IPS-NIHi7 (cell line): ENCODE measurements at regions not wholly inside any gene's neighbourhood (a gene's known extent, or its start where the extent isn't known, plus 50 kb on each side); places are given as distances from the start of the nearest gene placed in this dataset.

Experiments used
- DNase-seq: peaks from one replicate; pipeline ENCODE4 v3.0.0; 2012; ENCODE audit warnings: mixed read lengths; ENCODE audit errors: extremely low spot score

GRCh38 chr3:180185650-180186049, 148.9 kb upstream of the PEX5L start:
- DNase-seq = no peak

DNA sequence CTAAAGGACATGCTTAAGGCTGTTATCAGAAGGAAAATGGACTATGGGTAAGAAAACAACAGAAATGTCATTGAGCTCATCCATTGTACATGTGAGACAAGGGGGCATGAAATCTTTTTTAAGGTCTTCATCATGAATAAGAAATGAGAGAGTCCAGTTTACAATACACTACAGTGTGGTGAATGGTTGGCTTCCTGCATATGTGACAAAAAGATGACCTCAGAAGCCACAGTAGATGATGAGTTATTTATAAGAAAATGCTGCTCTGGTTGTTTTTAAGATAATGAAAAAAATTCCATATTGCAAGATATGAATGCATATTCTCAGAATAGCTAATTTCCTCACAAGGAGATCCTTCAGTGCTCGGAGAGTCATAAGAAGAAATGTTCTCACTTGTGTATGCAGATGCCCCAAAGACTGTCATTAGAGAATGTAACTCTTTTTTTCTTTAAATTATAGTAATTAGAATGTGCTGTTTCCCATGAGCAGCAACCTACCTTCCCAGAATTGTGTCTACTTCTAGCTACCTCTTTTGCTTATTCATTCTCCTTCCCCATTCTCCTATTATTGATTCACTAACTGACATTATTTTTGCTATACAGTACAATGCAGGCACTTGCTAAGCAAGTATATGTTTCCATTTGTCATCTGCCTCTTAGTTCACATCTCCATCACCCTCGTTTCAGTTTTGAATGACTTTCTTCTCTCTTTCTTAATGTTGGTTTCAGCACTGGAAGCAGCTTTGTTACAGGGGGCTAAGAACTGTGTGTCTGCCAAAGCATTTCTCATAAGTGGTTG, 152.0 kb upstream of the PEX5L start:
- no peak for DNase-seq

- no peak for DNase-seq
Observed at GRCh38 chr3:180189310-180189648, 152.5 kb upstream of the PEX5L start.

GRCh38 chr3:180196658-180197057, 159.9 kb upstream of the PEX5L start:
- no peak for DNase-seq

DNA sequence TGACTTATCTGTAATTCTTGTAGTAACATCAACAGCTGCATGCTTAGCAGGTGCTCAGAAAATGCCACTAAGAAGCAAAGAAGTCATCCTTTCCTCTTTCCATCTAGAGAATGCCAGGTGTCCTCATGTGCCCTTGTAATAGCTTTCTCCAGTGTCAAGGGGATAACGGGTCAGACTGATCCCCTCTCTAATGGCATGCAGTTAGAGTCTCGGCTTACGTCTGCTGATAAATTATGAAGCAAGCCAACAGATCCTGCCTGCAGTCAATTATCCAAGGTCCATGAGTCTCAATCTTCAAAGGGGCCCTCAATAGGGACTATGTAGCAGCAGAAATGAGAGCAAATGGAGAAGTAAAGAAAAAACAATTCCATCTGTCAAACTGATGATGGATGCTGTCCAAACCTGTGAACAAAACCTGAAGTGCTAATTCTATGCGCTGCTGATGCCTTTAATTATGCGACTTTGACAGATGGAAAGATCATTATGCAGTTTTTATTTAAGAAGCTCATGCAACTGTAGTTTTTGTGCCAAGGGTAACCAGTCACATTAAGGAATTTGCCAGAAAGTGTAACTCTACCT, 162.8 kb upstream of the PEX5L start:
- no peak for DNase-seq

GRCh38 chr3:180215866-180216265, 179.1 kb upstream of the PEX5L start:
- DNase-seq = no peak

DNA sequence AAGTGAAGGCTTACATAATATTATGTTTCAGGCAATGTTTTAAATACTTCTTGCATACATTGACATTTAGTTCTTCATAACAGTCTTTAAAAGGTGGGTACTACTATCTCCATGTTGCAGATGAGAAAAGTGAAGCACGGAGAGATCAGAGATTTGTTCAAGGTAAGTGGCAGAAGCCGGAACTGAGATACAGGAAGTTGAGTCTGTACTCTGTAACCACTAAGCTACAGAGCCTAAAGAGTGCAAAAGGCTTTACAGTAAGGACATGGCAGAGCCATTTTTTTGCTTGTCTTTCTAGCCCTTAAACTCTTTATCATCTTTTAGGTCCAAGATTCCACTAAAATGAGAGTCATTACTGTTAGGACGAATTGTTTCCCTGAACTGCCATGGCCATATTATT, 186.5 kb upstream of the PEX5L start:
- DNase-seq = no peak

DNA sequence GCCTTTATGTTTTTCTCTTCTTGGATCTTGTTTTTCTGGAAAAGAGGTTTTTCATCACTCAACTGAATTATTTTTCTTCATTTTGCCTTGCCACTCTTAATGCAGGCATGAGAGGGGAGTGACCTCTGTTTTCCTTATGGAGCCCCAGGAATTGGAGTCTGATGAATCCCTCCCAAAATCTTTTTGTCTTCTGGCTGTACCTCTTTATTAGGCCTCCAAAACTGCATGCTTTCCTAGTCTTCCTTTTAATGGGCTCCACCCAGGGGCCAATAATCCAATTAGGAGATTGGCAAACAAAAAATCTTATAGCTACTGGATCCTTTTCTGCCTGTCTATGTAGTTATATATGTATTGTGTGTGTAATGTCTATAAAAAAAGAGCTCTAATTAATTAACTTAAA, 192.4 kb upstream of the PEX5L start:
- no peak for DNase-seq

- DNase-seq = no peak
Observed at GRCh38 chr3:180239939-180240338, 203.2 kb upstream of the PEX5L start.

DNA sequence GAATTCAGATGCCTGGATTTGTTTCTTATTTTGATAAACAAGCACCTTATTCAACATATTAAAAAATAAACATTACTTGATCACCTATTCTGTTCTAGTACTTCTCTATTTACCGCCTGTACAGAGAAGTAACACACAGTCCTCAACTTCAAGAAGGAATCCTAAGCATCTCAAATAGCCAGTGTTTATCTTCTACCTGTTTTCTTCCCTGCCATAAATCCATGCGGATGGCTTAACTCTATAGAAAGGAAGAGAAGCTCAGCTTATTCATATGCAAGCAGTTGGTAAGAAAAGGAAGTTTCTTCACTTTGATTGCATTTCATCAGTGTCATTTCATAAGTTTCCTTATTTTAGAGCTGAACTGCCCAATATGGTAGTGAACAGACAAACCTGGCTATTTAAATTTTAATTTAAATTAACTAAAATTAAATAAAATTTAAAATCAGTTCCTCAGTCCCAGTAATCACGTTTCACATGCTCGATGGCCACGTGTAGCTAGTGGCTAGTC, 210.0 kb upstream of the PEX5L start:
- DNase-seq = no peak

DNA sequence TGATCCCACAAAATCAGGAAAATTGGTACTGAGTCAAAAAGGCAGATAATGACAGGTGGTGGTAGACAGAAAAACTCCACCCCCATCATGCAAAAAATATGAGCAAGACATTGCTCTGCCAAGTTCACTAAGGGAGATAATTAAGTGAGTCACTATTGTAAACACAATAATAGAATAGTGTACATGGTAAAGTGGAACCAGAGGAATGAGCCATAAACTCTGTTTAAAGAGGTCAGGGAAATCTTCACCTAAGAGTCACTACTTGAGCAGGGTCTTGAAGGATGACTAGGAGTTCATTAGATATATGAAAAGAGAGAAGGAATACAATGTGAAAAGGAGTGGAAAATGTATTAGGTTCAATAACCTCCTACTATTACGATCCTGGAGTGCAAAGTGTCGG, 213.4 kb upstream of the PEX5L start:
- no peak for DNase-seq

GRCh38 chr3:180252683-180253082, 215.9 kb upstream of the PEX5L start:
- no peak for DNase-seq

GRCh38 chr3:180253283-180253682, 216.5 kb upstream of the PEX5L start:
- no peak for DNase-seq

DNA sequence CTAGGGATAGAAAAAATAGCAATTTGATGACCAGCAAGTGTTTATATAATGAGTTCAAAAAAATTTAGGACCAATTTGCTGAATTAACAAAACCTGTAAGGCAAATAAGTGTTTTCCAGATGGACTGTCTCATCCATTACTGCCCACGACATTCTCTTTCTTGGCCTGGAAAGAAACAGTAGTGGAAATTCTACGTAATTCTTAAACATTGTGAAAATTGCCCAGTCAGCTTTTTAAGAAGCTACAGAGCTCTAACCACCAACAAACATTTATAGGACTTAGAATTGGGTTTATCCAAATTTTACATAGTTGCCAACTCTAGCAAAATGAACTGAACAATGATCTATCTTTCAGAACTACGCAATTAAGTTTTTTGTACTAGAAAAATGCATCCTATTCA, 227.7 kb upstream of the PEX5L start:
- no peak for DNase-seq

DNA sequence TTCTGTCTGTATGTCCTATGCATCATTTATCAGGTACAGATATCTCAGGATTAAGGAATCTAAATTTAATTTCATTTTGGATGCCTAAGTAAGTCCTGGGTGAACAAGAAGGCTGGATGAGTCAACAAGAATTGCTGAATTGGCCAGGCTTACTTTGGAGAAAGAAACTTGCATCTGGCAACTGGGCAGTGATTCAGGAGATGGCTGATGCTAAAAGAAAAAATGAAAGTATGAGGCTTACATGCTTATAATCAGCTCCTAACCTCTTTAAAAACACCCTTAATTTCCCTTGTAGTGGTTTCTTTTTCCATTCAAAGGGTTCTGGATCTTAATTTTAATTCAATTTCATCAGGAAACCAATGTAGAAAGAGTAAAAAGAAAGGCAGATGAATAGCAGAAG, 228.8 kb upstream of the PEX5L start:
- DNase-seq = no peak

- no peak for DNase-seq
Observed at GRCh38 chr3:180267202-180267843, 230.6 kb upstream of the PEX5L start.

- DNase-seq = peak; percentile 14
Observed at GRCh38 chr3:180274536-180274935, 237.8 kb upstream of the PEX5L start.

GRCh38 chr3:180275176-180275575, 238.4 kb upstream of the PEX5L start:
- no peak for DNase-seq

DNA sequence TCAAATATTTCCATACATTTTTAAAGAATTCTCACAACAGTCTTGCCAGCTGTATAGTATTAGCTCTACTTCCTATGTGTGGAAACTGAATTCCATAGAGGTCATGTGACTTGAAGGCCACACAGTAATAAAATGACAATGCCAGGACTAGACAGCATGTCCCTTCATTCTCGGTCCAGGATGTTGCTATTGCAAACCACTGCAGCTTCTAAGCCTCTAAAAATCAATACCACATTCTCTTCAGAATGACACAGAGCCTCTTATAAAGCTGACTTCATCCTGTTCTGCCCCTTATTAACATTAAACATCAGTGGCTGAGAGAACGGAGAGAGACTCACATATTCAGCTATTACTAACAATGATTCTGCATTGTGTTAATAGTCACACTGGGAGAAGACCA, 240.3 kb upstream of the PEX5L start:
- DNase-seq = no peak

DNA sequence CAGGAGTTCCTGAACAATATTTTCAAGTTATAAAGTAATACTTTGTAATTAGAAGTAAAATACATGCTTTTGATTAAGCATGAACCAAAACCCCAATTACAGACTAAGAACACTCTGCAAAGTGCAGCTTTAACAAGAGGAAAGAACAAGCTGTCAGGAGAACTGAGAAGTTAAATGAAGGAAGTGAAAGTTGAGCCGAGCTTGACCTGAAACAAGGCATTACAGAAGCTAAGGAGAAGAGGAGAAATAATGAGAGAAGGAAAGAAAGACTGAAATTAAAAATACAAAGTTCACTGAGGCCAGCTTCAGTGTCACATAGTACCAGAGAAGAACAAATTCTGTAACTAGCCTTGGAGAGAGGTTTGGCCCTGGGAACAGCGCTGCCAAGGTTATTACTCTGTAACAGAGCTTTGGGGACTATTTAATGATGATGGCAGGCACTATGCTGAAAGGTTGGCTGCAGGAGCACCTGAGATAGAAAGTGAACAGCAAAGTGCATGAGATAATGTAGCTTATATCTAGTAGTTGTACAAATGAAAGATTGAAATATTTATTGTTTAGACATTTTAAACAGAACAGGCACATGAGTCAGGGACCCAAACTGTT, 241.9 kb upstream of the PEX5L start:
- no peak for DNase-seq

GRCh38 chr3:180280555-180280954, 243.8 kb upstream of the PEX5L start:
- no peak for DNase-seq

- no peak for DNase-seq
Observed at GRCh38 chr3:180282386-180282785, 245.6 kb upstream of the PEX5L start.

- no peak for DNase-seq
Observed at GRCh38 chr3:180283251-180283650, 246.5 kb upstream of the PEX5L start.
